HepG2 (cell line): ENCODE measurements at regions not wholly inside any gene's neighbourhood (a gene's known extent, or its start where the extent isn't known, plus 50 kb on each side); places are given as distances from the start of the nearest gene placed in this dataset.

Experiments used
- ATAC-seq: fragments of 200-7000 bp; cut with Tn5 transposase; 3 replicates; pipeline ENCODE4 v1.9.1; 2020; ENCODE audit warnings: mild to moderate bottlenecking, moderate library complexity
- BruUV-seq: library from RNA; stranded (reverse); fragments of 400-500 nt; replicated peaks from 2 replicates; lab custom pipeline; 2021; lab: Mats Ljungman, UMichigan
- CTCF ChIA-PET: fragments of 300-600 bp; formaldehyde crosslinking; extraction: SDS; loops from one replicate; lab custom pipeline; 2021; ENCODE audit warnings: low total read pairs, inconsistent platforms, low intra/inter-chr PET ratio; lab: Yijun Ruan, JAX
- POLR2A ChIA-PET: fragments of 350-600 bp; sonication (Branson Sonifier 250); formaldehyde crosslinking; loops from one replicate; lab custom pipeline; 2020; ENCODE audit warnings: antibody characterized with exemption, inconsistent platforms; lab: Yijun Ruan, JAX
- DNase-seq: peaks from one replicate; pipeline ENCODE4 v3.0.0-alpha.2; 2015; ENCODE audit warnings: low spot score
- FAIRE-seq: peaks from 3 replicates; lab custom pipeline; 2011; peaks lifted over from hg19 to GRCh38; lab: Jason Lieb, UNC
- H2AFZ ChIP-seq: one replicate; pipeline ENCODE4 v1.6.1; 2011; ENCODE audit warnings: low read length, inconsistent platforms
- H3K27ac ChIP-seq: fragments of 300-600 bp; 3 replicates; pipeline ENCODE4 v1.8.0; 2011; ENCODE audit warnings: mixed run types, mild to moderate bottlenecking, mixed read lengths, low read length, inconsistent platforms; ENCODE audit not compliant: insufficient read depth; ENCODE audit errors: extremely low read length
- H3K27me3 ChIP-seq, 2 experiments: fragments of 200-600 bp in 1 of 2; 2 replicates in 1 of 2; 3 replicates in 1 of 2; pipeline versions ENCODE4 v1.6.0 to v1.8.0; 2011; ENCODE audit warnings: low read length in 2 of 2, mild to moderate bottlenecking in 2 of 2, moderate library complexity in 2 of 2, inconsistent platforms in 1 of 2; ENCODE audit not compliant: insufficient read depth in 2 of 2, control insufficient read depth in 1 of 2
- H3K36me3 ChIP-seq, 2 experiments: fragments of 200-600 bp in 1 of 2; replicated peaks in 1 of 2; 2 replicates in 1 of 2; 3 replicates in 1 of 2; pipeline versions ENCODE4 v1.5.1 to v1.8.0; 2011; ENCODE audit warnings: low read length in 2 of 2, inconsistent platforms in 1 of 2; ENCODE audit not compliant: insufficient read depth in 2 of 2, control insufficient read depth in 1 of 2
- H3K4me1 ChIP-seq: 2 replicates; pipeline ENCODE4 v1.5.1; 2012; ENCODE audit warnings: low read length, inconsistent platforms; ENCODE audit not compliant: insufficient read depth
- H3K4me2 ChIP-seq: 2 replicates; pipeline ENCODE4 v1.6.0; 2011; ENCODE audit warnings: low read depth, low read length, inconsistent platforms
- H3K4me3 ChIP-seq, 3 experiments: fragments of 200-600 bp in 1 of 3; sonication (generic), shearing (Covaris generic) in 1 of 3; replicated peaks in 1 of 3; 2 replicates each; pipeline ENCODE4 v1.5.1; 2011 to 2016; ENCODE audit warnings: low read length in 3 of 3, inconsistent platforms in 2 of 3, low read depth in 2 of 3, mild to moderate bottlenecking in 2 of 3, control low read depth in 1 of 3, mixed read lengths in 1 of 3; ENCODE audit not compliant: insufficient read depth in 1 of 3
- H3K79me2 ChIP-seq: one replicate; pipeline ENCODE4 v1.6.1; 2011; ENCODE audit warnings: low read length, inconsistent platforms; ENCODE audit not compliant: insufficient read depth
- H3K9ac ChIP-seq: 2 replicates; pipeline ENCODE4 v1.6.0; 2011; ENCODE audit warnings: mild to moderate bottlenecking, low read depth, low read length, inconsistent platforms; ENCODE audit not compliant: insufficient read depth
- H3K9me3 ChIP-seq: 2 replicates; pipeline ENCODE4 v1.5.1; 2012; ENCODE audit warnings: mild to moderate bottlenecking, low read length
- H4K20me1 ChIP-seq: 2 replicates; pipeline ENCODE4 v1.6.0; 2011; ENCODE audit warnings: inconsistent platforms, mild to moderate bottlenecking, low read length, moderate library complexity; ENCODE audit not compliant: insufficient read depth
- ASH2L ChIP-seq: fragments of 300-600, 200-600 bp; sonication (generic); IDR thresholded peaks from 2 replicates; pipeline ENCODE4 v1.7.0; 2017; ENCODE audit warnings: low read depth, mild to moderate bottlenecking, moderate library complexity, mixed read lengths, low read length; ENCODE audit not compliant: insufficient read length
- CBFB ChIP-seq: sonication (generic); formaldehyde crosslinking; IDR thresholded peaks from 2 replicates; pipeline ENCODE4 v1.4.0; 2020; ENCODE audit warnings: missing genetic modification reagents
- FOXO4 ChIP-seq: sonication (generic); formaldehyde crosslinking; conservative IDR thresholded peaks from 2 replicates; pipeline ENCODE4 v1.8.1; 2023; ENCODE audit warnings: missing genetic modification reagents
- LCORL ChIP-seq, 2 experiments: fragments of 450-650 bp in 1 of 2; sonication (generic) in 1 of 2; formaldehyde crosslinking in 1 of 2; IDR thresholded peaks; 2 replicates each; pipeline versions ENCODE4 v1.5.0 to v1.6.1; 2017 to 2020; ENCODE audit warnings: antibody characterized with exemption in 1 of 2, missing genetic modification reagents in 1 of 2
- MAFF ChIP-seq: IDR thresholded peaks from 2 replicates; pipeline ENCODE4 v1.6.1; 2011; ENCODE audit warnings: low read depth, low read length, improper control_type of control experiment
- MIER3 ChIP-seq: IDR thresholded peaks from 2 replicates; pipeline ENCODE4 v1.6.1; 2016; ENCODE audit warnings: missing compliant biosample characterization, borderline replicate concordance
- MXD1 ChIP-seq: sonication (generic); formaldehyde crosslinking; IDR thresholded peaks from 2 replicates; pipeline ENCODE4 v1.4.0; 2020; ENCODE audit warnings: mild to moderate bottlenecking, missing genetic modification reagents
- NR2F6 ChIP-seq, 2 experiments: IDR thresholded peaks; 2 replicates each; pipeline ENCODE4 v1.6.1; 2016; ENCODE audit warnings: antibody characterized with exemption in 1 of 2, mild to moderate bottlenecking in 1 of 2
- RBAK ChIP-seq: sonication (generic); formaldehyde crosslinking; IDR thresholded peaks from 2 replicates; pipeline ENCODE4 v1.5.1; 2020; ENCODE audit warnings: mild to moderate bottlenecking, missing genetic modification reagents
- RFX3 ChIP-seq: IDR thresholded peaks from 2 replicates; pipeline ENCODE4 v1.6.1; 2016; ENCODE audit warnings: missing biosample characterization, missing genetic modification reagents
- SALL1 ChIP-seq: sonication (generic); formaldehyde crosslinking; IDR thresholded peaks from 2 replicates; pipeline ENCODE4 v1.8.0; 2022; ENCODE audit warnings: mild to moderate bottlenecking, missing genetic modification reagents
- SNAI1 ChIP-seq: sonication (generic); formaldehyde crosslinking; IDR thresholded peaks from 2 replicates; pipeline ENCODE4 v1.5.0; 2020; ENCODE audit warnings: mild to moderate bottlenecking, missing genetic modification reagents, borderline replicate concordance
- SOX6 ChIP-seq, 2 experiments: fragments of 450-650 bp in 1 of 2; sonication (generic) in 1 of 2; formaldehyde crosslinking in 1 of 2; IDR thresholded peaks; 2 replicates each; pipeline versions ENCODE4 v1.4.0 to v1.6.1; 2017 to 2020; ENCODE audit warnings: antibody characterized with exemption in 1 of 2, mild to moderate bottlenecking in 1 of 2, missing genetic modification reagents in 1 of 2
- USF2 ChIP-seq, 2 experiments: sonication (generic) in 1 of 2; formaldehyde crosslinking in 1 of 2; IDR thresholded peaks; 2 replicates each; pipeline versions ENCODE4 v1.5.1 to v1.6.1; 2011 to 2020; ENCODE audit warnings: borderline replicate concordance in 1 of 2, low read depth in 1 of 2, low read length in 1 of 2, mild to moderate bottlenecking in 1 of 2, missing genetic modification reagents in 1 of 2, moderate library complexity in 1 of 2
- ZNF296 ChIP-seq: sonication (generic); formaldehyde crosslinking; conservative IDR thresholded peaks from 2 replicates; pipeline ENCODE4 v1.5.0; 2020; ENCODE audit warnings: mild to moderate bottlenecking, missing genetic modification reagents
- WGBS: methylation state at CpG from one replicate; pipeline ENCODE4 v1.1.6; 2017; ENCODE audit warnings: low lambda C conversion rate; 5-methylcytosine and 5-hydroxymethylcytosine counted together
- in situ Hi-C: cut with HindIII; loops from 2 replicates; pipeline ENCODE4 v1.10.0; 2017; ENCODE audit warnings: low pct_unique_long_range_greater_than_20kb; ENCODE audit not compliant: extremely low pct_ligation_motif_present
- intact Hi-C: fragments of 100-400 bp; cut with micrococcal nuclease; formaldehyde crosslinking; loops from one replicate; pipeline ENCODE4 v1.10.0; 2022; ENCODE audit not compliant: unreplicated experiment
- TF ChIP-seq, protein P1 (sequence below): sonication (generic); formaldehyde crosslinking; IDR thresholded peaks from 2 replicates; pipeline ENCODE4 v1.4.0; 2020; ENCODE audit warnings: missing genetic modification reagents

DNA sequence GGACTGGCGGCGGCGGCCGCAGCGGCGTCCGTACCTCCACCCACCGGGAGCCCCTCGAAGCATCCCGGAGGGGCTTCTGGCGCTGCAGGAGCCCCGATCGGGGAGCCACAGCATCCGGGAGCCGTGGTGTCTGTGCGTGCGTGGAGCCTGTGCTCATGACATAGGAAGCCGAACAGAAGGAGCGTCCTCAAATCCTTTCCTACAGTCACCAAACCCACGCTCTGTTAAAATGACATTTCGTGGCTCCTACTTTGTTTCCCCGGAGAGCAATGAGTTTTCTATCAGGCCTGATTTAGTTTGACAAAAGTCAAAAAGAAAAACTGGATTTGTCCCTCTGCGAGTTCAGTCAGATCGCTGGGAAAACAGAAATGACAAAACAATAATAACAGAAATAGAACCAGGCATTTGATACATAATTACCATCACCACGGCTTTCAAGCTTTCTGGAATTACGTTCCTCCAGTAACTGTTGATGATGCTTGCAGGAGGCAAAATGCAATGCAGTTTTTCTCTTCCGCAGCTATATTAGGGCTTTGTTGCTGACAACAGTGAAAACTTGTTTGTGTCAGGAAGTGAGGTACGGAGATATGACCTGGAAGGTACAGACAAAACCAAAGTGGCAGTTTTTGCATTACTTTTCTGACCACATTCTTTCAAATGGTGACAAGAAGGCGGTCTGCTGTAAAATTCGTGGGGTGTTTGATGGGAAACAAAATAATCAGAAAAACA, 219.3 kb upstream of the MKLN1 start:
- in situ Hi-C loops, result no loop called here
- peak overlapping the region; percentile 100 for H3K4me2 ChIP-seq
- no peaks in the 10 kb centered on the region for H3K9me3 ChIP-seq
- FAIRE-seq, result no peak
- H3K4me3 ChIP-seq, result peak overlapping the region; percentile 85 to 91 (median 89)
- POLR2A ChIA-PET, result interaction anchor here (1.2 to 2.4 kb wide), 3 partner anchors 13 to 39 kb away, joined by 3 to 11 read pairs (median 3); no protein-coding TSS in a partner anchor
- H4K20me1 ChIP-seq, result peaks cover 15% of the 10 kb centered on the region; the same call in 1 of the 2 replicates
- H3K27me3 ChIP-seq, result no peaks in the 10 kb centered on the region; a peak in 1 of 5 replicates
- BruUV-seq, result no TSS peak
- peaks cover 49% of the 10 kb centered on the region for H3K79me2 ChIP-seq
- peaks cover 52% of the 10 kb centered on the region for H3K4me1 ChIP-seq
- H3K9ac ChIP-seq, result peak overlapping the region; percentile 89
- H3K36me3 ChIP-seq, result peaks cover 0 to 1% of the 10 kb centered on the region in 2 experiments; a peak in 1 of 5 replicates
- DNase-seq, result no peak
- no peak for ATAC-seq
- no peak overlapping the region for H2AFZ ChIP-seq
- H3K27ac ChIP-seq, result peak overlapping the region; percentile 79
- WGBS, result 10% methylated on average over 14 of the region's 30 CpGs
- intact Hi-C loops, result loop anchor here (2.0 to 5.0 kb wide), 2 partner anchors 194 to 314 kb away; no protein-coding TSS in a partner anchor
- CTCF ChIA-PET, result no interaction called here
- TF ChIP-seq NR2F6 (IDR thresholded peaks at IDR 0.05), result no peak
- TF ChIP-seq NR2F6 (CRISPR knock-in tag; IDR thresholded peaks at IDR 0.05), result no peak
- TF ChIP-seq MXD1 (CRISPR knock-in tag), result peak; percentile 58; the same call in 1 of the 2 replicates
- TF ChIP-seq MAFF, result 0 out of 2 replicates have a peak, but pooled peaks have one; percentile 25
- no peak for TF ChIP-seq MIER3 (CRISPR knock-in tag)
- TF ChIP-seq, protein P1, sequence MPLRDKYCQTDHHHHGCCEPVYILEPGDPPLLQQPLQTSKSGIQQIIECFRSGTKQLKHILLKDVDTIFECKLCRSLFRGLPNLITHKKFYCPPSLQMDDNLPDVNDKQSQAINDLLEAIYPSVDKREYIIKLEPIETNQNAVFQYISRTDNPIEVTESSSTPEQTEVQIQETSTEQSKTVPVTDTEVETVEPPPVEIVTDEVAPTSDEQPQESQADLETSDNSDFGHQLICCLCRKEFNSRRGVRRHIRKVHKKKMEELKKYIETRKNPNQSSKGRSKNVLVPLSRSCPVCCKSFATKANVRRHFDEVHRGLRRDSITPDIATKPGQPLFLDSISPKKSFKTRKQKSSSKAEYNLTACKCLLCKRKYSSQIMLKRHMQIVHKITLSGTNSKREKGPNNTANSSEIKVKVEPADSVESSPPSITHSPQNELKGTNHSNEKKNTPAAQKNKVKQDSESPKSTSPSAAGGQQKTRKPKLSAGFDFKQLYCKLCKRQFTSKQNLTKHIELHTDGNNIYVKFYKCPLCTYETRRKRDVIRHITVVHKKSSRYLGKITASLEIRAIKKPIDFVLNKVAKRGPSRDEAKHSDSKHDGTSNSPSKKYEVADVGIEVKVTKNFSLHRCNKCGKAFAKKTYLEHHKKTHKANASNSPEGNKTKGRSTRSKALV (CRISPR knock-in tag), result 0 out of 2 replicates have a peak, but pooled peaks have one; percentile 10
- TF ChIP-seq ZNF296 (CRISPR knock-in tag), result no peak
- TF ChIP-seq RBAK (CRISPR knock-in tag), result no peak
- peak; percentile 78 for TF ChIP-seq SNAI1 (CRISPR knock-in tag)
- no peak for TF ChIP-seq SOX6 (IDR thresholded peaks at IDR 0.05)
- peak; percentile 28; the same call in 1 of the 2 replicates for TF ChIP-seq SOX6 (CRISPR knock-in tag; IDR thresholded peaks at IDR 0.05)
- TF ChIP-seq FOXO4 (CRISPR knock-in tag), result 0 out of 2 replicates have a peak, but pooled peaks have one; percentile 32
- peak; percentile 19 for TF ChIP-seq ASH2L
- no peak for TF ChIP-seq RFX3 (CRISPR knock-in tag)
- 0 out of 2 replicates have a peak, but pooled peaks have one; percentile 8 for TF ChIP-seq SALL1 (CRISPR knock-in tag)
- no peak for TF ChIP-seq LCORL (IDR thresholded peaks at IDR 0.05)
- 0 out of 2 replicates have a peak, but pooled peaks have one; percentile 17 for TF ChIP-seq LCORL (CRISPR knock-in tag; IDR thresholded peaks at IDR 0.05)
- TF ChIP-seq USF2 (IDR thresholded peaks at IDR 0.05; ENCODE audit: low read depth, low read length), result no peak
- peak; percentile 22; the same call in 1 of the 2 replicates for TF ChIP-seq USF2 (CRISPR knock-in tag; IDR thresholded peaks at IDR 0.05; ENCODE audit: borderline replicate concordance)
- TF ChIP-seq CBFB (CRISPR knock-in tag), result 0 out of 2 replicates have a peak, but pooled peaks have one; percentile 6
